Lower lobe of right lung (tissue), 2 donors: ENCODE measurements at regions not wholly inside any gene's neighbourhood (a gene's known extent, or its start where the extent isn't known, plus 50 kb on each side); places are given as distances from the start of the nearest gene placed in this dataset.
"Not testable (repeated sequence)": the region's sequence is repeated elsewhere in the genome, so short reads cannot be mapped to it uniquely, and the experiment has no call there.

Experiments used
- ATAC-seq, 2 donors: fragments of 200-7000 bp; cut with Tn5 transposase; one replicate each; pipeline ENCODE4 v1.9.1; 2020 to 2022; ENCODE audit warnings: mild to moderate bottlenecking in 2 of 2, moderate library complexity in 2 of 2
- DNase-seq: peaks from one replicate; pipeline ENCODE4 v3.0.0-alpha.2; 2020
- H3K27ac ChIP-seq: fragments of 200-600 bp; one replicate; pipeline ENCODE4 v1.8.0; 2022
- H3K27me3 ChIP-seq: fragments of 200-600 bp; one replicate; pipeline ENCODE4 v1.8.0; 2022; ENCODE audit warnings: low read depth
- H3K36me3 ChIP-seq: fragments of 200-600 bp; one replicate; pipeline ENCODE4 v1.8.0; 2022; ENCODE audit warnings: mild to moderate bottlenecking
- H3K4me1 ChIP-seq: fragments of 200-600 bp; one replicate; pipeline ENCODE4 v1.8.0; 2022
- H3K4me3 ChIP-seq: fragments of 200-600 bp; one replicate; pipeline ENCODE4 v1.8.0; 2022; ENCODE audit warnings: mild to moderate bottlenecking
- H3K9me3 ChIP-seq: fragments of 200-600 bp; one replicate; pipeline ENCODE4 v1.8.0; 2022
- CTCF ChIP-seq: fragments of 200-600 bp; IDR thresholded peaks from one replicate; pipeline ENCODE4 v1.8.0; 2022; ENCODE audit warnings: antibody characterized with exemption, mild to moderate bottlenecking
- intact Hi-C: fragments of 100-400 bp; cut with DNase I; formaldehyde crosslinking; loops from one replicate; pipeline ENCODE4 v1.11.0; 2022
- donor health status: DM: no; HTN: yes; CAD: no; lungs with severe emphysema.

GRCh38 chr16:75821117-75821516 is 94.8 kb upstream of the CPHXL start:
- Histone ChIP-seq H3K27me3 (no peaks in the 10 kb centered on the region), H3K4me1 (no peaks in the 10 kb centered on the region), H3K27ac (no peak overlapping the region), H3K36me3 (no peaks in the 10 kb centered on the region), H3K9me3 (no peaks in the 10 kb centered on the region), H3K4me3 (no peak overlapping the region)
- intact Hi-C loops = no loop called here
- no peak for TF ChIP-seq CTCF
- DNase-seq (no peak), ATAC-seq (no peak)

GRCh38 chr16:75825750-75826149 is 99.5 kb upstream of the CPHXL start:
- H3K4me1 ChIP-seq, ATAC-seq, H3K36me3 ChIP-seq, DNase-seq, H3K27ac ChIP-seq, H3K9me3 ChIP-seq, H3K4me3 ChIP-seq, H3K27me3 ChIP-seq, intact Hi-C loops: not testable (repeated sequence)

- DNase-seq, H3K27ac ChIP-seq, H3K36me3 ChIP-seq, ATAC-seq, H3K4me3 ChIP-seq, intact Hi-C loops, H3K4me1 ChIP-seq, H3K27me3 ChIP-seq, H3K9me3 ChIP-seq: not testable (repeated sequence)
Measured at GRCh38 chr16:75827372-75828038, 101.2 kb upstream of the CPHXL start.

- H3K27me3 ChIP-seq, H3K9me3 ChIP-seq, ATAC-seq, H3K4me1 ChIP-seq, H3K36me3 ChIP-seq, intact Hi-C loops, DNase-seq, H3K27ac ChIP-seq, H3K4me3 ChIP-seq: not testable (repeated sequence)
Measured at GRCh38 chr16:75833385-75833784, 107.1 kb upstream of the CPHXL start.

GRCh38 chr16:75836347-75837010 is 110.2 kb upstream of the CPHXL start:
- Histone ChIP-seq H3K36me3 (no peaks in the 10 kb centered on the region), H3K9me3 (peaks cover 5% of the 10 kb centered on the region), H3K27me3 (no peaks in the 10 kb centered on the region), H3K4me3 (no peak overlapping the region), H3K27ac (no peak overlapping the region), H3K4me1 (no peaks in the 10 kb centered on the region)
- DNase-seq = no peak
- ATAC-seq = no peak
- TF ChIP-seq CTCF = no peak
- intact Hi-C loops = no loop called here

- DNase-seq (no peak), ATAC-seq (no peak)
- H3K27me3 ChIP-seq = no peaks in the 10 kb centered on the region
- no peak overlapping the region for H3K27ac ChIP-seq
- H3K36me3 ChIP-seq = no peaks in the 10 kb centered on the region
- intact Hi-C loops = no loop called here
- no peaks in the 10 kb centered on the region for H3K4me1 ChIP-seq
- H3K4me3 ChIP-seq = no peak overlapping the region
- H3K9me3 ChIP-seq = peaks cover 5% of the 10 kb centered on the region
- no peak for TF ChIP-seq CTCF
Measured at GRCh38 chr16:75837264-75837663, 111.0 kb upstream of the CPHXL start.

- DNase-seq = no peak
- H3K4me1 ChIP-seq = no peaks in the 10 kb centered on the region
- no peak overlapping the region for H3K27ac ChIP-seq
- ATAC-seq = no peak
- H3K9me3 ChIP-seq = peaks cover 5% of the 10 kb centered on the region
- TF ChIP-seq CTCF = no peak
- intact Hi-C loops = no loop called here
- H3K36me3 ChIP-seq = no peaks in the 10 kb centered on the region
- no peak overlapping the region for H3K4me3 ChIP-seq
- no peaks in the 10 kb centered on the region for H3K27me3 ChIP-seq
Measured at GRCh38 chr16:75837681-75838080, 111.4 kb upstream of the CPHXL start.
